Spinal cord (tissue), 9 donors: ENCODE measurements at regions not wholly inside any gene's neighbourhood (a gene's known extent, or its start where the extent isn't known, plus 50 kb on each side); places are given as distances from the start of the nearest gene placed in this dataset.

Source experiments
- DNase-seq, 6 donors: peaks; one replicate each; pipeline versions ENCODE4 v3.0.0 to v3.0.0-alpha.2; 2013 to 2015; ENCODE audit warnings: low spot score in 6 of 6, low read depth in 4 of 6
- H3K27ac ChIP-seq: one replicate; pipeline ENCODE4 v1.5.1; 2013; ENCODE audit warnings: low read depth, low read length, control low read depth
- H3K27me3 ChIP-seq: one replicate; pipeline ENCODE4 v1.6.1; 2013; ENCODE audit warnings: low read length; ENCODE audit not compliant: control insufficient read depth, insufficient read depth
- H3K36me3 ChIP-seq: one replicate; pipeline ENCODE4 v1.6.1; 2013; ENCODE audit warnings: low read length; ENCODE audit not compliant: control insufficient read depth, insufficient read depth
- H3K4me1 ChIP-seq: one replicate; pipeline ENCODE4 v1.6.1; 2013; ENCODE audit warnings: low read length; ENCODE audit not compliant: control insufficient read depth, insufficient read depth
- H3K4me3 ChIP-seq: one replicate; pipeline ENCODE4 v1.5.1; 2013; ENCODE audit warnings: low read depth, low read length, control low read depth
- H3K9me3 ChIP-seq: one replicate; pipeline ENCODE4 v1.6.1; 2013; ENCODE audit warnings: low read length; ENCODE audit not compliant: control insufficient read depth, insufficient read depth
- WGBS: methylation state at CpG from one replicate; pipeline ENCODE4 v1.1.5; 2013; ENCODE audit warnings: missing lambda C conversion rate; ENCODE audit not compliant: insufficient coverage; 5-methylcytosine and 5-hydroxymethylcytosine counted together
- donor health status: healthy.

DNA sequence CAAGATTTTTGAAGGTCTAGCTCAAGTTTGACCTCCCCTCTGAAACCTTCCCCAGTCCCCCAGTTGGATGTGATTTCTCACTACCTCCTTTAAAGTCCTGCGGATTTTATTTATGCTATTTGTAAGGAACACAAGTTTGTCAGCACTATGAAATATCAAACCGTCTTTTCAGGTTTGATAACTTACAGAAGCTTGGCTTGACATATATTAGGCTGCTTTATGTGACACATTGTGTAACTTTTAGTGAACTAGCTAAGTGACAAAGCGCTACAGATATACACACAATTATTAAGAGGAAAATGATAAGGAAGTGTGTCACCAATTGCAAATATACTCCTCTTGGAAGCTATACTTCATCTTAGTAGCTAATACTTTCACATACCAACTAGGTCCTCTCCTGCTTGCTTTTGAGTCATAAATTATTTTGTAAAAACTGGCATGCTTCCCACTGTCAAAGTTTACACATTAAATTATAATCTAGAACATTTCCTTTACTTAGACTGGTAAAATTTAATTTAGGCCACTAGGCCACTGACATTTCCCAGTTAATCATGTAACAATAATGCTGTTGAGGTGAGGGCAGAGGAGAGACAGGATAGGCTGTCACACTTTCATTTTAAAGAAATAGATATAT, 149.5 kb downstream of the TMTC3 start:
- no peak for DNase-seq
- H3K4me3 ChIP-seq: no peak overlapping the region
- no peaks in the 10 kb centered on the region for H3K27me3 ChIP-seq
- no CpG with 5 or more reads among the region's 3 CpGs for WGBS
- no peak overlapping the region for H3K27ac ChIP-seq
- H3K36me3 ChIP-seq: no peaks in the 10 kb centered on the region
- no peaks in the 10 kb centered on the region for H3K4me1 ChIP-seq
- H3K9me3 ChIP-seq: no peaks in the 10 kb centered on the region

DNA sequence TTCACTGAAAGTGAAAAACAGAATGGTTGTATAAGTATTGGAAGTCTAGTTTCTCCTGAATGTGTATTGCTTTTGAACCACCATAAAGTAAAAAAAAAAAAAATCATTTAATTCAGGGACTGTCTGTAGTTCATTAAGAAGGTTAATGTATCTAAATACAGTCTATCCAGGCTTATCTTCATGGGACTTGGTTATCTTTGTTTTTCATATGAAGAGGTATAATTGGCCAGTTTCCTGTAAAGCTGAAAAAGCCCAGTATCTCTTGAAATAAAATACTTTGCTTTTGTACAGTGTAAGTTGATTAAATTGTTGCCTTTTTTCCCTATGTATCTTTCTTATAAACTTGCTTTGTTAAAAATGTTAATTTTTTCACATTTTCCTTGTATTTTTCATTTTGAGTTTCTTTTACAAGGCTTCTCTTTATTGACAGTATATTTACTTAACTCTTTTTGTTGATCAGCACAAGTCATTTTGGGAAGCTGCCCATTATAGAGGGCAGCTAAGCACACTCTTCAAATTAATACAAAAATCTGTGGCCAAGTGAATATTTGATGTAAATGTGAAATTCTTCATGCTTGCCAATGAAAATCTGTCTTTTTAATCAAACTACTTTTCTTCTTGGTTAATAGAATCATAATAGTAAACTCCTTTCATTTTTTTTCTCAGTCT, 156.0 kb downstream of the TMTC3 start:
- H3K9me3 ChIP-seq: no peaks in the 10 kb centered on the region
- H3K27me3 ChIP-seq: no peaks in the 10 kb centered on the region
- H3K4me3 ChIP-seq: no peak overlapping the region
- no peak for DNase-seq
- H3K4me1 ChIP-seq: no peaks in the 10 kb centered on the region
- H3K36me3 ChIP-seq: no peaks in the 10 kb centered on the region
- H3K27ac ChIP-seq: no peak overlapping the region

DNA sequence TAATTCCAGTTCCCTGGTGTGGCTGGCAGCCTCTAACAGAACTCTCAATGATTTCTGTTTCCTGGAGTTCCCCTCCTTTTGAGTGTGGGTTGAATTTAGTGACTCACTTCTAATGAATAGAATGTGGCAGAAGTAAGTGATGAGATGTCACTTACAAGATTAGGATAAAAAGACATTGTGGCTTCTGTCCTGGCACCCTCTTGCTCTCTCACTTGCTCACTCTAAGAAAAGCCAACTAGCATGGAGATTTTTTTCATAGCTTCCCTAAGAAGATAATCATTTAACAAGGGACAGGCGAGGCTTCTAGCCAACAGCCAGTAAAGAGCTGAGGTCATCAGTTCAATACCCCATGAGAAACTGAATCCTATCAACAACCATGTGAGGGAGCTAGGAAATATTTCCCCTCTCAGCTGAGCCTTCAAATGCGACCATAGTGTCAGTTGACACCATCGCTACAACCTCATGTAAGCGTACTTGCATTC, 156.7 kb downstream of the TMTC3 start:
- Histone ChIP-seq H3K4me3 (no peak overlapping the region), H3K9me3 (no peaks in the 10 kb centered on the region), H3K36me3 (no peaks in the 10 kb centered on the region), H3K4me1 (no peaks in the 10 kb centered on the region), H3K27ac (no peak overlapping the region), H3K27me3 (no peaks in the 10 kb centered on the region)
- WGBS: no CpG with 5 or more reads among the region's 4 CpGs
- DNase-seq: peak in 2 of 6 donors; percentile 12 to 22

DNA sequence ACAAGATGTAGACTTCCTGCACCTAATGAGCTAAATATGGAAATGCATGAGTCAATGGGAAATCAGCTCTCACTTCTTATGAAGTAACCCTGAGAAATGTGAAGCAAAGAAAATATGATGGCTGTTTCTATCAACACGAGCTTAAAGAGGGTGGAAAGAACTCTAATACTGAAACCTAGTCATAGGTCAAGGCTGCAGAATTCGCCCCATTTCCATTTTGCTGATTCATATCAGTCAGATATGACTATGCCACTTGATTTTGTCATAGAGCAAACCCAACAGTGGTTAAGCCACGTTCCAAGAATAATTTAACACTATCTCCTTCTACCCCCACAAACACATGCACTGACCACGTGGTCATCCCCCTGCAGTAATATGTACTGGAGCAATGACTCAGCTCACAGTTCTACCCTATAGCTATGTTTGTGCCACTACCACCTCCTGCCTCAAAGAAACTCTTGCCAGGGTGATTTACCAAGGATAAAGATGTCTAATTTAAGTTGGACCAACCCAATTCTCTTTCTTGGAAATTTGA, 157.5 kb downstream of the TMTC3 start:
- Histone ChIP-seq H3K36me3 (no peaks in the 10 kb centered on the region), H3K4me3 (no peak overlapping the region), H3K27me3 (no peaks in the 10 kb centered on the region), H3K27ac (no peak overlapping the region), H3K9me3 (no peaks in the 10 kb centered on the region), H3K4me1 (no peaks in the 10 kb centered on the region)
- DNase-seq: no peak
- WGBS: 93% methylated on average over 3 of the region's 4 CpGs

DNA sequence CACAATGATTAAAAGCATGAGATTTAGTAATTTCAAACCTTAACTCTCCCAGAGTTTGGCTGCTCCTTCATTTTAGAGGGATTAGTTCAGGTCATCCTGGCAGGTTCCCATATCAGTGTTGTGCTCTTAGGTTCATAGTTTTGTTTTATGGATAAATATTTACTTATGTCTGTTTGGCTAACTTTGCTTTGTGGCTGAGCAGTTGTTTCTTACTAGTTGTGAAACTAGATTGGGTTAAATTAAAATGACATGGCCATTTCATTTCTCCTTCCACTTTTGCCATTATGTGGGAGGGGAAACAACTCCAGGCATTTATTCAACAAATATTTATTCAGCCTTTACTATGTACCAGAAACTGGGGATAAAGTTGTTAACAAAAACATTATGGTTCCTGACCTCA, 158.8 kb downstream of the TMTC3 start:
- no peaks in the 10 kb centered on the region for H3K9me3 ChIP-seq
- no peak overlapping the region for H3K27ac ChIP-seq
- H3K4me3 ChIP-seq: no peak overlapping the region
- no peaks in the 10 kb centered on the region for H3K4me1 ChIP-seq
- no peaks in the 10 kb centered on the region for H3K36me3 ChIP-seq
- DNase-seq: no peak
- no peaks in the 10 kb centered on the region for H3K27me3 ChIP-seq

DNA sequence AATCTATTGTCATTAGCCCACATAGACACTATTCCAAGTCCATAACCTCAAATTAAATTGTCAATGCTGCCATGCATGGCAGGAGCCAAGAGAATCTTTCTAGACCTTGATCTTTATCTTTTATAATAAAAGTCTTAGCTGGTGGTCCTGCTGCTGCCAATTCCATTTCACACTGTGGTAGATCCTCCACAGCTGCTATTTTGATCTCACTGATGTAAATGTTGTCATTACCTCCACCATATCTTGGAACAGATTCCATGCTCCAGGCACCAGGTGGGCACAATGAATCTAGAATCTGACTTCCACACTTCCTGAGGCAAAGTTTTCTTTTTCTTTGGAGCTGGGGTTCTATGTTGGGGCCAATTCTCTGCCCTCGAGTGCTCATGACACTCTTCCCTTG, 161.2 kb downstream of the TMTC3 start:
- H3K27ac ChIP-seq: no peak overlapping the region
- no peak overlapping the region for H3K4me3 ChIP-seq
- H3K27me3 ChIP-seq: no peaks in the 10 kb centered on the region
- 100% methylated on average over 1 of the region's 1 CpG for WGBS
- no peaks in the 10 kb centered on the region for H3K36me3 ChIP-seq
- H3K4me1 ChIP-seq: no peaks in the 10 kb centered on the region
- H3K9me3 ChIP-seq: no peaks in the 10 kb centered on the region
- DNase-seq: peak in 1 of 6 donors; percentile 27

DNA sequence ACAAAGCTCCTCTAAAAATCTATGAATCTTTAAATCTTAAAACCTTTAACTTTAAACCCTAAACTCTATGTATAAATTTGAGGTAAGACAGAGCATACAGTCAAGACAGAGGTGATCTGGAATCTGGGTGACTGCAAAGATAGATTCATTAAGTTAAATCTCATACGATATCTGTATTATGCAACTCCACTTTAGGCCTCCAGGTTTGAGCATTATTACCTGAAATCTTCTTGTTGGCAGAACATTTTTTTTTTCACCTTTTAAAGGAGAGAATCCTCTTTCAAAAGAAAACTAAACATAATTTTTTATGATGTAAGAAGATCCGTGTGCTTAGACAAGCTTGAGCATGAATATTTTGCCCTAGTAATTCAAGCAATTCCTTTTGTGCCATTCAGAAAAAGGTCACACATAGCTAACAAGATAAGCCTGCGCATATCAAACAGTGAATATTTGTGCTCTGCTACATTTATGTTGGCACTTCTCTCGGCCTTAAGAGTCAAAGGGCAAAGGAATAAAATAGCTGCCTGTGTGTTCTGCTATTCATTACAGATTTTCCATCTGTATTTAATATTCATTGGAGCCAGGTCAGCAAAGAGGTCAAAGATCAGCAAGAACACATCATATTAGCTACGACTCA, 163.3 kb downstream of the TMTC3 start:
- Histone ChIP-seq H3K27ac (no peak overlapping the region), H3K4me3 (no peak overlapping the region), H3K4me1 (no peaks in the 10 kb centered on the region), H3K9me3 (no peaks in the 10 kb centered on the region), H3K36me3 (no peaks in the 10 kb centered on the region), H3K27me3 (no peaks in the 10 kb centered on the region)
- WGBS: no CpG with 5 or more reads among the region's 5 CpGs
- peak in 1 of 6 donors; percentile 3 for DNase-seq

DNA sequence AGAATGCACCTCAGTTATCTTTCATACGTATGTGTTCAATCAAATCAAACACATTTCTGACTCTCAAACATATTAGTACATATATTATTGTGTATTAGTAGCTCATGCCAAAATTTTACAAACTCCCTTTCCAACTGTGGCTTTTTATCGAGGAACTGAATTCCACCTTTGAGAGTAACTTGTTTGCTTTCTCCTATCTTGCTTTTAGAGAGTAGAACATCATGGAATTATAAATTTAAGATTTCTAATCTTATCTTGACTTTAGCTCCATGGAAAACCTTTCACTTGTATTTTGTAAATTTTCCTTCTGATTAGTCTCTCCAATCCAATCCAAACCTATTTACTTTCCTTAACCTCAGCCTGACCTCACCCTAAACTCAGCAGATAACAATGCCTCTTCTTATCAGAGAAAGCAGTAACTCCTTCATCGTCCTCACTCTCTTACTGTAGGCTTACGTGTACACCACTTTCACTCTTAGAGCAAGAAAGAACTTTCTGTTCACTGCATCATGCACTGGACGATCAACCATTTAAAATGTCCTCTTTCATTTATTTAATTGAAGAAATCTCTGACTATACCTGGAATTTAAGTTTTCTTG, 164.5 kb downstream of the TMTC3 start:
- WGBS: 59% methylated on average over 2 of the region's 5 CpGs
- Histone ChIP-seq H3K36me3 (no peaks in the 10 kb centered on the region), H3K4me1 (no peaks in the 10 kb centered on the region), H3K9me3 (no peaks in the 10 kb centered on the region), H3K27ac (no peak overlapping the region), H3K27me3 (no peaks in the 10 kb centered on the region), H3K4me3 (no peak overlapping the region)
- DNase-seq: no peak

DNA sequence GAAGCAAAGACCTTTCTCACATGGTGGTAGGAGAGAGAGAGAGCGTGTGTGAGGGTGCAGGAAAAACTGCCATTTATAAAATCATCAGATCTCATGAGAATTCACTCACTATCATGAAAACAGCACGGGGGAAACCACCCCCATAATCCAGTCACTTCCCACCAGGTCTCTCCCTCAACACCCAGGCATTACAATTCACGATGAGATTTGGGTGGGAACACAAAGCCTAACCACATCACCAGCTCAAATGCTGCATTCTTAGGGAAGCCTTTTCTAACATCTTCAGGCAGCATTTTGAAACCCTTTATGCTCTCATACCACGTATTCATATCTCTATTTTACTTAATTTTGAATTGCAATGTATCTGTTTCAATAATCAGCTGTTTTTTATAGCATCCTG, 165.9 kb downstream of the TMTC3 start:
- no peak overlapping the region for H3K4me3 ChIP-seq
- WGBS: 82% methylated on average over 1 of the region's 4 CpGs
- H3K9me3 ChIP-seq: no peaks in the 10 kb centered on the region
- H3K27ac ChIP-seq: no peak overlapping the region
- no peak for DNase-seq
- H3K36me3 ChIP-seq: no peaks in the 10 kb centered on the region
- no peaks in the 10 kb centered on the region for H3K4me1 ChIP-seq
- H3K27me3 ChIP-seq: no peaks in the 10 kb centered on the region
